ENCODE measurements at regions not wholly inside any gene's neighbourhood (a gene's known extent, or its start where the extent isn't known, plus 50 kb on each side); places are given as distances from the start of the nearest gene placed in this dataset.

DNA sequence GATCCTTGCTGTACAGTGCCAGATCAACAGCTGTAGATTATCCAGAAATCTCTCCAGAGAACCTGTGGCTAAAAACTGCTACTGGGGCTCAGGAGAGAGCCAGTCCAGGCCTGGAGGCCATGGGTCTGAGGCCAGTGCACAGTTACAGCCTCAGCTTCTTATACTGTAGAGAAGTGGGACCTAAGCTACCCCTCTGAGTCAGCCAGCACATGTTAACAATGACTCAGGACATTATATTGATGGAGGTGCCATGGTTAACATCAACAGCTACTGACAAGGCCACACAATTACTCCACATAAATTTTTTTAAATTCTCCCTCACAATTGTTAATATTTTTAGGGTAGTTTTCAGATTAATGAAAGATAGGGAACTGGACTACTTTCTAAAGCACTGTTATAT lies 138.5 kb downstream of the RBM26 start:
- TF ChIP-seq, protein P1, sequence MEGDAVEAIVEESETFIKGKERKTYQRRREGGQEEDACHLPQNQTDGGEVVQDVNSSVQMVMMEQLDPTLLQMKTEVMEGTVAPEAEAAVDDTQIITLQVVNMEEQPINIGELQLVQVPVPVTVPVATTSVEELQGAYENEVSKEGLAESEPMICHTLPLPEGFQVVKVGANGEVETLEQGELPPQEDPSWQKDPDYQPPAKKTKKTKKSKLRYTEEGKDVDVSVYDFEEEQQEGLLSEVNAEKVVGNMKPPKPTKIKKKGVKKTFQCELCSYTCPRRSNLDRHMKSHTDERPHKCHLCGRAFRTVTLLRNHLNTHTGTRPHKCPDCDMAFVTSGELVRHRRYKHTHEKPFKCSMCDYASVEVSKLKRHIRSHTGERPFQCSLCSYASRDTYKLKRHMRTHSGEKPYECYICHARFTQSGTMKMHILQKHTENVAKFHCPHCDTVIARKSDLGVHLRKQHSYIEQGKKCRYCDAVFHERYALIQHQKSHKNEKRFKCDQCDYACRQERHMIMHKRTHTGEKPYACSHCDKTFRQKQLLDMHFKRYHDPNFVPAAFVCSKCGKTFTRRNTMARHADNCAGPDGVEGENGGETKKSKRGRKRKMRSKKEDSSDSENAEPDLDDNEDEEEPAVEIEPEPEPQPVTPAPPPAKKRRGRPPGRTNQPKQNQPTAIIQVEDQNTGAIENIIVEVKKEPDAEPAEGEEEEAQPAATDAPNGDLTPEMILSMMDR (IDR thresholded peaks at IDR 0.05; ENCODE audit: control insufficient read depth, insufficient read depth, low read depth, low read length, missing control alignments) = no peak
- DNase-seq (ENCODE audit: low read depth) = no peak
- H3K4me3 ChIP-seq (ENCODE audit: control insufficient read depth, low read depth, low read length) = no peak overlapping the region

DNA sequence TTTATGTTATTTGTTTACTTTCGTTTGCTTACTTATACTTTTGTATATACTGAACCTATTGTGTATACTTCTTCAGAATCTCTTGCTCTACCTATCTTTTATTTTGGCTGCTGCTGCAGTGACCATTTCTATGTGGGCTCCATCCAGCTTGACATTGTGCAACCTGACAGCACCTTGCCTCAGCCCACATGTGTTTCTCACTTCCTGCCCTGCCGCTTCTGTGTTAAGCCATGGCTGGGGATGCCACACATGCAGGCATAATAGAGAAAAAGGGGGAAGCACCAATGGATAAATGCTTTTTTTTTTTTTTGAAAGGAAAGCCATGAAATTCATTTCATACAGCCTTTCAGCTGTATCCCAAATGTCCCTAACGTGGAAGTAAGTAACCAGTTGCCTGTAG lies 147.6 kb downstream of the RBM26 start:
- TF ChIP-seq, protein P1 (IDR thresholded peaks at IDR 0.05; ENCODE audit: control insufficient read depth, insufficient read depth, low read depth, low read length, missing control alignments) = no peak
- DNase-seq (ENCODE audit: low read depth) = no peak
- no peak overlapping the region for H3K4me3 ChIP-seq (ENCODE audit: control insufficient read depth, low read depth, low read length)

DNA sequence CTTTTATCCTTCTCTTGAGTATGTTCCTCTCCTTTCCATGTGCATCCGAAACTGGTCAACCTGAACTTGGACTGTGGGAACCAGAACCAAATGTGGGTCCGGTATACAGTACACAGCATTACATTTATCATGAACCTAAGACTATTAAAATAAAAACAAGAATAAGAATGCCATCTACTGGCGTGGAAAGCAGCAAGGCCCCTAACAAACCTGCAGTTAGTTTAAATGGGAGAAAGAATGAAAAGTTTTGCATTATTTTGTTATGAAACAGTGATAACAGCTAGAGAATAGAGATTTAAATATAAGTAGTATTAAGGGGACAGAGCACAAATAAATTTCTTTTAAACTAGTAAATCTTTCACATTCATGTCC lies 159.5 kb downstream of the RBM26 start:
- TF ChIP-seq, protein P1 (IDR thresholded peaks at IDR 0.05; ENCODE audit: control insufficient read depth, insufficient read depth, low read depth, low read length, missing control alignments) = no peak
- DNase-seq (ENCODE audit: low read depth) = no peak

DNA sequence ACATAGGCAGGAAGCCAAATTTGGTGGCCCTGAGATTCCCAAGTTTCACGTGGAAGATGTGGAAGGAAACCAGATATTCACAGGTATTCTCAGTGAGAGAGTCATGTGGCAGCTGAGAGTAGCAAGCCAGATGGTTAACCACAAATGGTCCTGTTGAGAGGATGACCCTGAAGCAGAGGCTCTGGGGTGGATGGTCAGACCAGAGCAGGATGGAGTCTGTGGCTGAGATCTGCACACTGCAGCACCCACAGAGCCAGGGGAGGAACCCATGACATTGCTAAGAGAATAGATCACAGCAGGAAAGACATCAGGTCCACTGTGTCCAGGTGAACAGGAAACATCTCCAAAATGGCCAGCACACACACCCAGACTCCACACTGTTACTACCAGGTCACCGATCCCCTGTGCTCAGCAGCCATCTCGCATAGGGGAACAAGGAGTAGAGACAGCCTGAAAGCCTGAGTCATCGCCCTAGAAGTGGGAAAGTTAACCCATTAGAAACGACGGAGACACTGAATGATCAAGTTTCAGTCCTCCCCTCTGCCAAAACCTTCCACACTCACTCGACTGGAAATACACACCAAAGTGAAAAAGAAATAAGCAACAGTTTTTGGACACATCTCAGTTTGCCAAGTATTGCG lies 160.0 kb downstream of the RBM26 start:
- no peak for DNase-seq (ENCODE audit: low read depth)
- TF ChIP-seq, protein P1 (IDR thresholded peaks at IDR 0.05; ENCODE audit: control insufficient read depth, insufficient read depth, low read depth, low read length, missing control alignments) = no peak
- H3K4me3 ChIP-seq (ENCODE audit: control insufficient read depth, low read depth, low read length) = no peak overlapping the region

More for the DNA sequence above, 159.5 kb downstream of the RBM26 start:
- no peak overlapping the region for H3K4me3 ChIP-seq (ENCODE audit: control insufficient read depth, low read depth, low read length)

DNA sequence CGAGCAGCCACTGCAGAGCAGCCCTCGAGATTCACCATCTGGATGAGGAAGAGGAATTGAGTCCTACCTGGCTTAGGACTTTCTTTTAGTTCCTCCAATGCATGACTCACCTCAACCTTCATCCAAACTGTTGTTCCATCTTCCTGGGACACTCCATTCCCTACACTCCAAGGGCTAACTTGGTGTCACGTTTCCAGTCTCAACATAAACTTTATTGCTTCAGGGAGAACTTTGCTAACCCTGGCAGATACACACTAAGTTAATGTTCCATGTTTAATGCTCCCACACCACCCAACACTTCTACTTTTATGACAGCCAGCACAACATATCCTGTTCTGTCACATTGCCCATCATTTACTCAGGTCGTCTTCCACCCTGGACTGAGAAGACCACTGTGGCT lies 164.4 kb downstream of the RBM26 start:
- no peak overlapping the region for H3K4me3 ChIP-seq (ENCODE audit: control insufficient read depth, low read depth, low read length)
- no peak for DNase-seq (ENCODE audit: low read depth)
- TF ChIP-seq, protein P1 (IDR thresholded peaks at IDR 0.05; ENCODE audit: control insufficient read depth, insufficient read depth, low read depth, low read length, missing control alignments) = no peak

DNA sequence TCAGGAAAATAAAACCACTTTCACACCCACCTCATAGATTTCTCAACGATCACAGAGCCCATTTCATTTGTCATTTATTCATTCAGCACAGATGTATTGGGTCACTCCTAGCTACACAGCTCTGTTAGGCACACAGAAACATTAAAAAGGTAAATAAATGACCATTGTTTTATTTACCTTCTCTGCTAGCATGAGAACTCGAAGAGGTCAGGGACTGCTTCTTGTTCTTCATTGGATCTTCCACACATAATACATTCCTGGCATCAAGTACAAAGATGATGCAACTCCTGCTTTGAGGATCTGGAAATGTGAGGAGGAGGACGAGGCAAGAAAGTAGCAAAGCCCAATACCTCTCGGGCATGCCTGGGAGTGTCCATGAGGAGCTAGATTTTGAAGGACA lies 168.1 kb downstream of the RBM26 start:
- TF ChIP-seq, protein P1 (IDR thresholded peaks at IDR 0.05; ENCODE audit: control insufficient read depth, insufficient read depth, low read depth, low read length, missing control alignments) = no peak
- no peak for DNase-seq (ENCODE audit: low read depth)
- no peak overlapping the region for H3K4me3 ChIP-seq (ENCODE audit: control insufficient read depth, low read depth, low read length)

DNA sequence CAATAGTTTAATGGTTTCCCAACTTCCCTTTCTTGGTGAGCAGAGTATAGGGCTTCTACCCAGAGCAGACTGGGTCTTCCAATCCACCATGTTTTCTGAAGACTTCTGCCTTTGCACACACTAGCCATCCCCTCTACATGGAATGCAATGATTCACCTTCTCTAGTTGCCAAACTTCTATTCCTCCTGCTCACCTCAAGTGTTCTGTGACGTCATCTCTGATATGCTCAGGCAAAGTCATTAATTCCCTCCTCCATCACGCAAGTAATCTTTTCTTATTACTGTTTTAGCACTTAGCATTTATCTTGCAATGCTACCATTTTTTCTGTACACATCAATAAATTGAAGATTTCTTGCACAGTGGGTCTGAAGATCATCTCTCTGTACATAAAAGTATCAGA lies 174.2 kb downstream of the RBM26 start:
- TF ChIP-seq, protein P1 (IDR thresholded peaks at IDR 0.05; ENCODE audit: control insufficient read depth, insufficient read depth, low read depth, low read length, missing control alignments) = no peak

More for the DNA sequence above, 174.2 kb downstream of the RBM26 start:
- no peak for DNase-seq (ENCODE audit: low read depth)
- H3K4me3 ChIP-seq (ENCODE audit: control insufficient read depth, low read depth, low read length) = no peak overlapping the region
